ENCODE measurements at regions not wholly inside any gene's neighbourhood (a gene's known extent, or its start where the extent isn't known, plus 50 kb on each side); places are given as distances from the start of the nearest gene placed in this dataset.

GRCh38 chr14:47857646-47858045 lies 182.2 kb upstream of the MDGA2 start:
- Histone ChIP-seq H3K9me3 (ENCODE audit: severe bottlenecking) (no peaks in the 10 kb centered on the region), H3K27ac (no peak overlapping the region), H3K36me3 (no peaks in the 10 kb centered on the region), H3K27me3 (ENCODE audit: insufficient read depth, low read depth, severe bottlenecking) (no peaks in the 10 kb centered on the region), H3K4me3 (ENCODE audit: low read depth, low read length) (no peak overlapping the region)
- DNase-seq, result no peak
- TF ChIP-seq CTCF (IDR thresholded peaks at IDR 0.05; ENCODE audit: low read depth, low read length), result no peak

- TF ChIP-seq CTCF (IDR thresholded peaks at IDR 0.05; ENCODE audit: low read depth, low read length), result no peak
- H3K9me3 ChIP-seq (ENCODE audit: severe bottlenecking), result no peaks in the 10 kb centered on the region
- H3K27me3 ChIP-seq (ENCODE audit: insufficient read depth, low read depth, severe bottlenecking), result no peaks in the 10 kb centered on the region
- DNase-seq, result no peak
- H3K4me3 ChIP-seq (ENCODE audit: low read depth, low read length), result no peak overlapping the region
- H3K36me3 ChIP-seq, result no peaks in the 10 kb centered on the region
- H3K27ac ChIP-seq, result no peak overlapping the region
These were observed 176.9 kb upstream of the MDGA2 start for GRCh38 chr14:47852278-47852677.

- TF ChIP-seq CTCF (IDR thresholded peaks at IDR 0.05; ENCODE audit: low read depth, low read length), result no peak
- H3K36me3 ChIP-seq, result no peaks in the 10 kb centered on the region
- no peaks in the 10 kb centered on the region for H3K27me3 ChIP-seq (ENCODE audit: insufficient read depth, low read depth, severe bottlenecking)
- DNase-seq, result no peak
- no peak overlapping the region for H3K4me3 ChIP-seq (ENCODE audit: low read depth, low read length)
- H3K27ac ChIP-seq, result no peak overlapping the region
- no peaks in the 10 kb centered on the region for H3K9me3 ChIP-seq (ENCODE audit: severe bottlenecking)
These were observed 170.6 kb upstream of the MDGA2 start for GRCh38 chr14:47846008-47846407.

- DNase-seq, result no peak
- H3K27me3 ChIP-seq (ENCODE audit: insufficient read depth, low read depth, severe bottlenecking), result no peaks in the 10 kb centered on the region
- H3K4me3 ChIP-seq (ENCODE audit: low read depth, low read length), result no peak overlapping the region
- H3K9me3 ChIP-seq (ENCODE audit: severe bottlenecking), result no peaks in the 10 kb centered on the region
- H3K27ac ChIP-seq, result no peak overlapping the region
- no peak for TF ChIP-seq CTCF (IDR thresholded peaks at IDR 0.05; ENCODE audit: low read depth, low read length)
- H3K36me3 ChIP-seq, result no peaks in the 10 kb centered on the region
These were observed 167.8 kb upstream of the MDGA2 start for GRCh38 chr14:47843236-47843635.

- DNase-seq, result no peak
- Histone ChIP-seq H3K36me3 (no peaks in the 10 kb centered on the region), H3K27ac (no peak overlapping the region), H3K9me3 (ENCODE audit: severe bottlenecking) (no peaks in the 10 kb centered on the region), H3K4me3 (ENCODE audit: low read depth, low read length) (no peak overlapping the region), H3K27me3 (ENCODE audit: insufficient read depth, low read depth, severe bottlenecking) (no peaks in the 10 kb centered on the region)
- TF ChIP-seq CTCF (IDR thresholded peaks at IDR 0.05; ENCODE audit: low read depth, low read length), result no peak
These were observed 157.6 kb upstream of the MDGA2 start for GRCh38 chr14:47833011-47833410.

GRCh38 chr14:47826809-47827208 lies 151.4 kb upstream of the MDGA2 start:
- no peak for DNase-seq
- Histone ChIP-seq H3K27me3 (ENCODE audit: insufficient read depth, low read depth, severe bottlenecking) (no peaks in the 10 kb centered on the region), H3K27ac (no peak overlapping the region), H3K9me3 (ENCODE audit: severe bottlenecking) (no peaks in the 10 kb centered on the region), H3K4me3 (ENCODE audit: low read depth, low read length) (no peak overlapping the region), H3K36me3 (no peaks in the 10 kb centered on the region)
- no peak for TF ChIP-seq CTCF (IDR thresholded peaks at IDR 0.05; ENCODE audit: low read depth, low read length)
